ENCODE measurements at regions not wholly inside any gene's neighbourhood (a gene's known extent, or its start where the extent isn't known, plus 50 kb on each side); places are given as distances from the start of the nearest gene placed in this dataset.

- no peak for DNase-seq (ENCODE audit: low spot score)
Observed at GRCh38 chr16:86384980-86385379, 125.3 kb upstream of the FOXF1 start.

- DNase-seq (ENCODE audit: low spot score): no peak
Observed at GRCh38 chr16:86387468-86388440, 122.6 kb upstream of the FOXF1 start.

- DNase-seq (ENCODE audit: low spot score): no peak
Observed at GRCh38 chr16:86388976-86389375, 121.4 kb upstream of the FOXF1 start.

- peak; percentile 2 for DNase-seq (ENCODE audit: low spot score)
Observed at GRCh38 chr16:86389566-86390328, 120.6 kb upstream of the FOXF1 start.

GRCh38 chr16:86390335-86390734, 120.0 kb upstream of the FOXF1 start:
- no peak for DNase-seq (ENCODE audit: low spot score)

GRCh38 chr16:86391486-86391885, 118.8 kb upstream of the FOXF1 start:
- no peak for DNase-seq (ENCODE audit: low spot score)

GRCh38 chr16:86391984-86392383, 118.3 kb upstream of the FOXF1 start:
- DNase-seq (ENCODE audit: low spot score): no peak

GRCh38 chr16:86392436-86393152, 117.7 kb upstream of the FOXF1 start:
- no peak for DNase-seq (ENCODE audit: low spot score)

GRCh38 chr16:86393907-86394626, 116.3 kb upstream of the FOXF1 start:
- DNase-seq (ENCODE audit: low spot score): no peak

GRCh38 chr16:86395477-86395876, 114.8 kb upstream of the FOXF1 start:
- DNase-seq (ENCODE audit: low spot score): no peak

- DNase-seq (ENCODE audit: low spot score): no peak
Observed at GRCh38 chr16:86396422-86396821, 113.9 kb upstream of the FOXF1 start.

- no peak for DNase-seq (ENCODE audit: low spot score)
Observed at GRCh38 chr16:86396901-86397311, 113.4 kb upstream of the FOXF1 start.

- no peak for DNase-seq (ENCODE audit: low spot score)
Observed at GRCh38 chr16:86398201-86398600, 112.1 kb upstream of the FOXF1 start.

GRCh38 chr16:86398622-86399021, 111.7 kb upstream of the FOXF1 start:
- DNase-seq (ENCODE audit: low spot score): no peak

GRCh38 chr16:86401126-86401525, 109.2 kb upstream of the FOXF1 start:
- DNase-seq (ENCODE audit: low spot score): no peak

- DNase-seq (ENCODE audit: low spot score): no peak
Observed at GRCh38 chr16:86403085-86403484, 107.2 kb upstream of the FOXF1 start.

GRCh38 chr16:86403541-86404163, 106.7 kb upstream of the FOXF1 start:
- DNase-seq (ENCODE audit: low spot score): no peak

- no peak for DNase-seq (ENCODE audit: low spot score)
Observed at GRCh38 chr16:86404678-86405077, 105.6 kb upstream of the FOXF1 start.

GRCh38 chr16:86405319-86405718, 105.0 kb upstream of the FOXF1 start:
- no peak for DNase-seq (ENCODE audit: low spot score)

GRCh38 chr16:86406056-86406455, 104.3 kb upstream of the FOXF1 start:
- no peak for DNase-seq (ENCODE audit: low spot score)

GRCh38 chr16:86408685-86409084, 101.6 kb upstream of the FOXF1 start:
- no peak for DNase-seq (ENCODE audit: low spot score)

Data from pons (tissue), 1 donor.